K562 (cell line): ENCODE measurements at regions not wholly inside any gene's neighbourhood (a gene's known extent, or its start where the extent isn't known, plus 50 kb on each side); places are given as distances from the start of the nearest gene placed in this dataset.
A peak's percentile ranks its signal among the peaks of the same experiment; 100 is the strongest.

Experiments used
- BRCA1 ChIP-seq, 2 experiments: fragments of 450-650 bp in 1 of 2; sonication (generic) in 1 of 2; formaldehyde crosslinking in 1 of 2; IDR thresholded peaks; 2 replicates each; pipeline versions ENCODE4 v1.5.0 to v1.6.1; 2017 to 2020; ENCODE audit warnings: mild to moderate bottlenecking in 1 of 2, missing genetic modification reagents in 1 of 2
- CHD7 ChIP-seq: fragments of 200-600 bp; sonication (generic); IDR thresholded peaks from one replicate; pipeline ENCODE4 v1.6.1; 2012; ENCODE audit warnings: mild to moderate bottlenecking, low read depth, low read length, inconsistent platforms
- CREB5 ChIP-seq: fragments of 250-450 bp; sonication (Bioruptor Pico); IDR thresholded peaks from 2 replicates; pipeline ENCODE4 v1.5.0; 2020; ENCODE audit warnings: mild to moderate bottlenecking
- CSDE1 ChIP-seq, 2 experiments: fragments of 450-650 bp; IDR thresholded peaks; 2 replicates each; pipeline ENCODE4 v1.6.1; 2016; ENCODE audit warnings: mild to moderate bottlenecking in 1 of 2
- DPF2 ChIP-seq: fragments of 450-650 bp; IDR thresholded peaks from 2 replicates; pipeline ENCODE4 v1.6.1; 2016
- EGR1 ChIP-seq: fragments of 450-650 bp; conservative IDR thresholded peaks from 2 replicates; pipeline ENCODE4 v1.6.1; 2017; ENCODE audit warnings: mild to moderate bottlenecking
- ELF4 ChIP-seq: fragments of 450-650 bp; formaldehyde crosslinking; IDR thresholded peaks from 2 replicates; pipeline ENCODE4 v1.4.0; 2022; ENCODE audit warnings: missing genetic modification characterization
- ESRRA ChIP-seq: fragments of 450-650 bp; IDR thresholded peaks from 2 replicates; pipeline ENCODE4 v1.6.1; 2014; ENCODE audit warnings: low read depth, mild to moderate bottlenecking, moderate library complexity, borderline replicate concordance
- GMEB1 ChIP-seq: fragments of 250-450 bp; sonication (Bioruptor Pico); IDR thresholded peaks from 2 replicates; pipeline ENCODE4 v1.4.0; 2020; ENCODE audit warnings: mild to moderate bottlenecking
- HMGN3 ChIP-seq: IDR thresholded peaks from 2 replicates; pipeline ENCODE4 v1.6.1; 2011; ENCODE audit warnings: borderline replicate concordance, low read depth, mild to moderate bottlenecking, mixed read lengths, low read length; ENCODE audit not compliant: insufficient read length; ENCODE audit errors: extremely low read depth
- LARP7 ChIP-seq: fragments of 450-650 bp; IDR thresholded peaks from 2 replicates; pipeline ENCODE4 v1.6.1; 2016
- MTA1 ChIP-seq: fragments of 450-650 bp; IDR thresholded peaks from 2 replicates; pipeline ENCODE4 v1.6.1; 2017; ENCODE audit warnings: borderline replicate concordance
- POLR2AphosphoS5 ChIP-seq: IDR thresholded peaks from 2 replicates; pipeline ENCODE4 v1.6.1; 2011; ENCODE audit warnings: mild to moderate bottlenecking, low read depth, low read length, moderate library complexity; ENCODE audit not compliant: control insufficient read depth, insufficient read depth
- ZBED1 ChIP-seq: IDR thresholded peaks from 2 replicates; pipeline ENCODE4 v1.6.1; 2014

- no peak for TF ChIP-seq CHD7
- no peak for TF ChIP-seq CSDE1 (IDR thresholded peaks at IDR 0.05)
- no peak for TF ChIP-seq MTA1
- TF ChIP-seq HMGN3 = no peak
- no peak for TF ChIP-seq ZBED1
- peak; percentile 49; the same call in 1 of the 2 replicates for TF ChIP-seq LARP7
- TF ChIP-seq GMEB1 (CRISPR knock-in tag) = no peak
- TF ChIP-seq BRCA1 (IDR thresholded peaks at IDR 0.05) = no peak
- no peak for TF ChIP-seq BRCA1 (CRISPR knock-in tag; IDR thresholded peaks at IDR 0.05)
- TF ChIP-seq CREB5 (CRISPR knock-in tag) = no peak
- no peak for TF ChIP-seq ELF4
- peak; percentile 70 for TF ChIP-seq DPF2
- TF ChIP-seq ESRRA = no peak
- TF ChIP-seq POLR2AphosphoS5 = no peak
- TF ChIP-seq EGR1 = no peak
Observed at GRCh38 chr7:8827329-8827728, 393.9 kb downstream of the NXPH1 start (continued).
